Motor neuron (in vitro differentiated cells): ENCODE measurements at regions not wholly inside any gene's neighbourhood (a gene's known extent, or its start where the extent isn't known, plus 50 kb on each side); places are given as distances from the start of the nearest gene placed in this dataset.

Experiments used
- ATAC-seq, 8 experiments: fragments of 200-7000 bp; cut with Tn5 transposase; replicated peaks in 6 of 8; 2 replicates each; pipeline ENCODE4 v1.8.0; 2021; ENCODE audit warnings: mild to moderate bottlenecking in 8 of 8, moderate library complexity in 8 of 8
- H3K27ac ChIP-seq, 2 donors: fragments of 250-450 bp; sonication (Bioruptor Pico); 2 replicates each; pipeline ENCODE4 v1.9.0; 2021; ENCODE audit warnings: antibody characterized with exemption in 2 of 2, mild to moderate bottlenecking in 2 of 2, moderate library complexity in 1 of 2
- H3K4me1 ChIP-seq, 2 donors: fragments of 250-450 bp; sonication (Bioruptor Pico); replicated peaks in 1 of 2; 2 replicates each; pipeline ENCODE4 v1.6.1; 2021; ENCODE audit warnings: antibody characterized with exemption in 2 of 2, mild to moderate bottlenecking in 2 of 2, moderate library complexity in 1 of 2
- H3K4me3 ChIP-seq, 5 donors: fragments of 250-450 bp; sonication (Bioruptor Pico); 2 replicates each; pipeline ENCODE4 v1.9.0; 2021; ENCODE audit warnings: antibody characterized with exemption in 5 of 5, mild to moderate bottlenecking in 5 of 5, moderate library complexity in 4 of 5
- WGBS, 10 experiments: fragments of 450-650 bp; shearing (Covaris generic); methylation state at CpG; one replicate each; pipeline ENCODE4 v1.0.0; 2022; 5-methylcytosine and 5-hydroxymethylcytosine counted together
- in situ Hi-C, 9 experiments: fragments of 400-800 bp; cut with MboI; loops; one replicate each; pipeline ENCODE4 v1.15.0; 2021; ENCODE audit warnings: low sequenced_read_pairs in 9 of 9, low pct_unique_long_range_greater_than_20kb in 2 of 9; ENCODE audit not compliant: unreplicated experiment in 9 of 9

DNA sequence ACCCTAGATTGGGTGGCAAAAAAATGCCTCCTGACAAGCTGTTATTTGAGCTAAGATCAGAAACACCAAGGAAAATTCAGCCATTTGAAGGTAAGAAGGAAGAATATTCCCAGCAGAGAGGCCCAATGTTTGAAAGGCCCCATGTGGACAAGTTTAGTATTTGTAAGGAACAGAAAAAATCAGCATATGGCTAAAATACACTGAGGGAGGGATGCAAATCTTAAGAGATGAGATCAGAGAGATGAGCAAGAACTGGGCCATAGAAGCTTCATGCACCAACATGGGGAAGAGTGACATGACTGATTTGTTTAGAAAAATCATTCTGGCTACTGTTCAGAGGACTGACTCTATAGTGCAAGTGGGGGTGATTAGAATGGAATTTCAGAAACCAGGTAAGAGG, 496.8 kb upstream of the SOX5 start:
- Histone ChIP-seq H3K4me3 (no peak overlapping the region), H3K27ac (no peak overlapping the region), H3K4me1 (peaks cover 5 to 7% of the 10 kb centered on the region in 2 donors)
- ATAC-seq: peak in 3 of 8 experiments; percentile 36 to 55 (median 55)
- in situ Hi-C loops: no loop called here

DNA sequence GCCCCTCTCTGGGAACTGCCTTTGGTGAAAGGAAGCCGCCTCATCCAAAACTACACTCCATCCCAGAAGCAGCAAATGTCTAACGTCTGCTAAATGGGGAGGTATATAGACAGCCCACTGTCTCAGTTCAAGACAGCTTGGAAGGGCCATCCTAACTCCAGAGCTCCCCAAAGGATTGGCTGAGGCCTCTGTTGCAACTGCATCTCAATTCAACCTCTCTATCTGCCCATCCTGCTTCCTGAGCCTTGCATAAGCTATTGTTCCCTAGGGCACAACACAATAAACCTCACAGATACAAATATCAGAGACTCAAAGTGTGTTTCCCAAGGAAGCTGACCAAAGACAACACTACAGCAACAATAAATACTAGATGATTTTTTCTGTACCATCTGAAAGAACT, 495.2 kb upstream of the SOX5 start:
- no peak overlapping the region for H3K27ac ChIP-seq
- in situ Hi-C loops: no loop called here
- peaks cover 5 to 7% of the 10 kb centered on the region in 2 donors for H3K4me1 ChIP-seq
- 17 to 100% (median 70%) methylated on average over 1 to 2 of the region's 2 CpGs; no CpG with 5 or more reads in 6 of the 10 experiments for WGBS, 10 experiments
- peak in 1 of 8 experiments; percentile 26 for ATAC-seq
- H3K4me3 ChIP-seq: no peak overlapping the region

DNA sequence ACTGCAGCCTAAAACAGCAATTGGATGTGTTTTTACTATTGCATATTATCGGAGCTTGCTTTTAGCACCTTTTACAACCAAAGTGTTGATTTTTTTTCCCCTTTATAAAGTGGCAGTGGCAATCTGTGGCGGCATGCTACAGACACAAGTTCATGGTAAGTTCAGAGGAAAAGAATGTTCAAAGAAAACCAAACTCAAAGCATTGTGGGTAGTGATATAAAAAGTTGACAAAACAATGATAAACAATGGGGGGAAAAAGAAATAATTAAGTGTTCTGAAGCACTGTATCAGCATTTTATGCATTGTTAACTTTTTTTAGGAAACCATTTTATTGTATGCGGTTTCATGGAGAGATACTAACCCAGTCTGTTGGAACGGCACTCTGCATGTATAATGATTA, 492.0 kb upstream of the SOX5 start:
- H3K4me3 ChIP-seq: no peak overlapping the region
- ATAC-seq: no peak
- 29 to 93% (median 86%) methylated on average over 3 to 4 of the region's 4 CpGs for WGBS, 10 experiments
- peaks cover 5 to 7% of the 10 kb centered on the region in 2 donors for H3K4me1 ChIP-seq
- in situ Hi-C loops: no loop called here
- H3K27ac ChIP-seq: no peak overlapping the region

DNA sequence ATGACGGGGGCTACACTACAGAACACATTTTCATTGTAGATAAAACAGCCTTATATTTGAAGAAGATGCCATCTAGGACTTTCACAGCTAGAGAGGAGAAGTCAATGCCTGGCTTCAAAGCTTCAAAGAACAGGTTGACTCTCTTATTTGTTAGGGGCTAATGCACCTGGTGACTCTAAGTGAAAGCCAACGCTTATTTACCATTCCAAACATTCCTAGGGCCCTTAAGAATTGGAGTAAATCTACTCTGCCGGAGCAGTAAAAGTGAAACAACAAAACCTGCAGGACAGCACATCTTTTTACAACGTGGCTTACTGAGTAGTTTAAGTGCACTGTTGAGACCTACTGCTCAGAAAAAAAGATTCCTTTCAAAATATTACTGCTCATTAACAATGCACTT, 487.2 kb upstream of the SOX5 start:
- WGBS, 10 experiments: 14 to 100% (median 88%) methylated on average over 1 to 4 of the region's 4 CpGs; no CpG with 5 or more reads in 4 of the 10 experiments
- in situ Hi-C loops: no loop called here
- ATAC-seq: no peak
- no peak overlapping the region for H3K27ac ChIP-seq
- H3K4me1 ChIP-seq: no peaks in the 10 kb centered on the region
- no peak overlapping the region for H3K4me3 ChIP-seq

DNA sequence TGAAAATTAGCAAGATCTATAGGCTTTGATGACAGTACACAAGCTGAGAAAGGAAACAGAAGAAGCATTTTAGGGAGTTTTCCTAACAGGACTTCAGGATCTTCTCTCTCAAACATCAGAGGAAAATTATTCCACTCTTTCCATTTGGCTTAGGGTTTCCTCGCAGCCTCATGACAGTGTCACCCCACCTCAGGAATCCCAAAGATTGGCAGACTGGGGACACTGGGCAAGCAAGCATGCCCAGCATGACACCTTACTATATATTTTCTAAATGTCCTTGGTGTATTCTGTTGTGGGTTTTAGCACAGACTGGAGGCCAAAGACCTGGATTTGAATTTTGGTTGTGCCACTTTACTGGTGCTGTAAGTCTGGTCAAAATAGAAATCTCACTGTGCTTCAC, 482.4 kb upstream of the SOX5 start:
- WGBS, 10 experiments: 11 to 100% (median 94%) methylated on average over 1 of the region's 1 CpG; no CpG with 5 or more reads in 4 of the 10 experiments
- in situ Hi-C loops: no loop called here
- H3K4me3 ChIP-seq: no peak overlapping the region
- ATAC-seq: no peak
- H3K27ac ChIP-seq: no peak overlapping the region
- no peaks in the 10 kb centered on the region for H3K4me1 ChIP-seq

DNA sequence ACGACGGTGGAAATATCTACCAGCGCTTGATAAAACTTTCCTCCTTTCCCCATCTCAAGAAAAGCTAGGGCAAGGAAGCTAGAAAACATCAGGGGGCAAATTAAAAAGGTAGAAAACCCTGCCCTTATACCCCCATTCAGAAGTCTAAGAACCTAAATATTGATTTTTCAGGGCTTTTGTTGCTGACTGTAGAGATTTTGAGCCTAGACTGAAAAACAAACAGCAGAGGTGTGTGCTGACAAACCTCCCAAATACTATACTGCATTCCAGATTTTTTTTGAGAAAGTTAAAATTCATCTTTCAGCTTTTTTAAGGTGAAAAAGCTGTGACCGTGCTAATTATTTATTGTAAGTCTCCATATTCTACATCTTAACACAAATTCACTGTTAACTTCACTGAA, 478.3 kb upstream of the SOX5 start:
- no peak for ATAC-seq
- in situ Hi-C loops: no loop called here
- WGBS, 10 experiments: 23 to 96% (median 71%) methylated on average over 2 to 4 of the region's 4 CpGs; no CpG with 5 or more reads in 3 of the 10 experiments

DNA sequence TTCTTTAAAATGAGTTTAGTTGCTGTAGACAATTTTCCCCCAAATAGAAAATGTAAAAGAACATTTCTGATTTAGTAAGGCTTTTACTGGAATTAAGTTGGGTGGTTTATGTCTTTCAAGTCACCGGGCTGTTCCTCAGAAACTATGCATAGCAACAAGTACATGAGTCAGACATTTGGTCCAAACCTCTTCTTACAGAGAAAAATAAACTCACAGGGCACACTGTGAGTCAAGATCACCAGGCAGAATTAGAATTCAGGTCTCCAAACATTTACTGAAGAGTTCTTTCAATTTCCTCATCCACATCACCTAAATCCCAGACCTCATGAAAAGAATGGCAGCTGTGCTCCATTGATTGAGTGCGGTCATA, 476.1 kb upstream of the SOX5 start:
- Histone ChIP-seq H3K4me1 (peaks cover 0 to 10% of the 10 kb centered on the region in 2 donors), H3K4me3 (no peak overlapping the region), H3K27ac (no peak overlapping the region)
- ATAC-seq: peak in 2 of 8 experiments; percentile 99
- 24 to 100% (median 82%) methylated on average over 1 to 2 of the region's 2 CpGs; no CpG with 5 or more reads in 2 of the 10 experiments for WGBS, 10 experiments
- in situ Hi-C loops: no loop called here

More for the DNA sequence above, 478.3 kb upstream of the SOX5 start:
- H3K4me1 ChIP-seq: no peaks in the 10 kb centered on the region
- H3K4me3 ChIP-seq: no peak overlapping the region
- no peak overlapping the region for H3K27ac ChIP-seq

DNA sequence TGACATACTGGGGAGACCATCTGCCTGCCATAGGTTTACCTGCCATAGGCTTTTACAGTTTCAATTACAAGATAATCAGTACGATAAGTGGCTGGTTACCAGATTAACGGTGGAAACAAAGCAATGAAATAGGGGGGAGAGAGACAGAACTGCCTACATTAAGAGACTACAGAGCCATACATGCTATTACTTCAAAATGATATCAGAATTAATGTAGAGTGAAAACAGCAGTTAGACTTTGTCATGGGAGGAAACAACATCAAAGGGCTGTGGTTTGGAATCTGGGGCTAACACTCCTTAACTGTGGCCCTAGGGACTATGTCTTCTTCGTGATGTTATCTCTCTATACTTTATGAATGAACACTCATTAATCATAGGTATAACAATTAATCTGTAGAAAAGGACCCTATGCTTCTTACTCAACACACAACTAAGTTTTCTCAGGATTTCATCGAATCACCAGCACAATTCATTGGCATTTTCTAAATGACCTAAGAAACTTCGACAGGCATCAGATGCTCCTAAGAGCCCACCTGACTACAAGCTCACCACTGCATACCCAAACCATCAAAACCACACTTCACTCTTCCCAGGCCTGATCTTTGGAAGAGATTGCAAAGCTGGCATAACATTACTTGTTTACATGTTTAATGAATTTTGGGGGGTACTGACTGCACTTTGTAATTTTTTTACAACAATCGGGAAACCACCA, 475.6 kb upstream of the SOX5 start:
- in situ Hi-C loops: no loop called here
- peak in 2 of 8 experiments; percentile 30 to 40 for ATAC-seq
- Histone ChIP-seq H3K27ac (no peak overlapping the region), H3K4me3 (no peak overlapping the region), H3K4me1 (peaks cover 0 to 10% of the 10 kb centered on the region in 2 donors)
- WGBS, 10 experiments: 17 to 90% (median 80%) methylated on average over 1 to 5 of the region's 6 CpGs; no CpG with 5 or more reads in 1 of the 10 experiments

DNA sequence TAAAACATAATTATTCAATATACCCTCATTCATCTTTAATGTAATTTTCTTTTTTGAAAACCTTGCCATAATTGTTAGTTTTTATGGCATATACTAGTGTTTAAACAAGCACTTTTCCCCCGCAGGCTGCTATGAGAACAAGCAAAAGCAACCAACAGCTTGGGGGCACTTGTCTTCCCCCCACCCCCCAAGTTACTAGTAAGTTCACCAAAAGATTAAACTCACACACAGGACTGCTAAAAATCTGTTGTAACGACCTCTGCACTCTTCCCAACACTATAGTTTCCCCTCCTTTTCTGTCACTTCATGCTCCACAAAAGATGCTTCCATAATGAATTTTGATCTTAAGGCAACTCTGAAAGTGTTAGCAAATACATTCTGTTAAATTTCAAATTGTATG, 474.9 kb upstream of the SOX5 start:
- in situ Hi-C loops: no loop called here
- Histone ChIP-seq H3K4me1 (peaks cover 0 to 10% of the 10 kb centered on the region in 2 donors), H3K27ac (no peak overlapping the region), H3K4me3 (no peak overlapping the region)
- no peak for ATAC-seq
- 50 to 100% (median 75%) methylated on average over 1 to 2 of the region's 2 CpGs; no CpG with 5 or more reads in 5 of the 10 experiments for WGBS, 10 experiments

DNA sequence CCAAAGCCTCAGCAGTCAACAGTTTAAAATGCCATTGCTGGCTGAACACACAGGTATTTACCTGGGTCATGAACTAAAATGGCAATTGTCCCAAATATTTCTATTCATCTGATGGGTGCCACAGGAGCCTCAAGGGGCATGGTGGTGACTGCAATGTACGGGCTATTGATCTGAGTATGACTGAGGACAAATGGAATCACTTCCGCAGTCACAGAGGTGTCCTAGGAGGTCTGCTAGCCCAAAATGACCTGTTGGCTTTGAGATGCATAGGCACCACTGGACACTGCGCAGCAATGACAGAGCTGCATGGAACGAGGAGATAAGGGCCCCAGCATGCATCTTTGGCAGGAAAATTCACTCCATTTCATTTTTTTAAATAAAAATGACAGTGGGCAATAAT, 474.1 kb upstream of the SOX5 start:
- Histone ChIP-seq H3K4me1 (peaks cover 0 to 10% of the 10 kb centered on the region in 2 donors), H3K4me3 (no peak overlapping the region)
- 24 to 100% (median 79%) methylated on average over 2 to 4 of the region's 4 CpGs; no CpG with 5 or more reads in 1 of the 10 experiments for WGBS, 10 experiments

DNA sequence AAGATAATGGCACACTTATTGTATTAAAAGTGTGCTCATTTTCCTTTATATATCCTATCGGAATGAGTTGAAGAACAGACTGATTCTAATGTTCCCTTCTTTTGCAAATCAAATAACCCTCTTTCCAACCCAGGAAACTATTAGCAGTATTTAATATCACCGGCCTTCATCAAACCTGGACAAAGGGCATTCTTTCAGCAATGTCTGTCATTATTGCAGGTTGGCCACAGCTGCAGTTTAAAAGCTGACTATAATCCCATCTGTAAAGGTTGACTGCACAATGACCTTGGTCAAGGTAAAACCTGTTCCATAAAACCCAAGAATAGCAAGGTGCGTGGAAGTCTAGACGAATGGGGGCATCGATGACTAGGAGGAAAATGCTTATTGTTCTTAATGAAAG, 472.3 kb upstream of the SOX5 start:
- in situ Hi-C loops: no loop called here
- Histone ChIP-seq H3K4me3 (no peak overlapping the region), H3K27ac (peak overlapping the region in 1 of 2 donors; percentile 26), H3K4me1 (peaks cover 0 to 10% of the 10 kb centered on the region in 2 donors)
- no peak for ATAC-seq
- 0 to 100% (median 85%) methylated on average over 1 to 5 of the region's 5 CpGs; no CpG with 5 or more reads in 1 of the 10 experiments for WGBS, 10 experiments

More for the DNA sequence above, 474.1 kb upstream of the SOX5 start:
- no peak for ATAC-seq
- in situ Hi-C loops: no loop called here
- H3K27ac ChIP-seq: no peak overlapping the region

DNA sequence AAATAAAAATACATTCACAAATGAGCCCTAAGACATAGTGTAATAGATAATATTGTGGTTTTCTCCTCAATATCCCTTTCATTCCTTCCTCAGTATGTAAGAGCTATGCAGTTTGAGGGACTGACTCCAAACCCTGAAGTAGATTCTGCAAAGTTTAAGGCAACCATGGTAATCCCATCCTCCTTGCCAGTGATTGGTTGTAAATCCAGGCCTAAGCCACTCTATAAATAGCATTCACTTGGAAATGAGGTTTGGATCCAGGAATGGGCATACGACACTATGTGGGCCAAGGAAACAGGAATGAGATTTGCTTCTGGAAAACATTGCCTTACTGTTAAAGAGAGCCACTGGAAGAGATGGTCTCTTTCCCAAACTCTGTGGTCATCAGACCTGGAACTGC, 468.7 kb upstream of the SOX5 start:
- Histone ChIP-seq H3K27ac (no peak overlapping the region), H3K4me1 (peaks cover 0 to 10% of the 10 kb centered on the region in 2 donors), H3K4me3 (no peak overlapping the region)
- 40 to 100% (median 94%) methylated on average over 1 of the region's 1 CpG; no CpG with 5 or more reads in 4 of the 10 experiments for WGBS, 10 experiments
- in situ Hi-C loops: no loop called here
- no peak for ATAC-seq

DNA sequence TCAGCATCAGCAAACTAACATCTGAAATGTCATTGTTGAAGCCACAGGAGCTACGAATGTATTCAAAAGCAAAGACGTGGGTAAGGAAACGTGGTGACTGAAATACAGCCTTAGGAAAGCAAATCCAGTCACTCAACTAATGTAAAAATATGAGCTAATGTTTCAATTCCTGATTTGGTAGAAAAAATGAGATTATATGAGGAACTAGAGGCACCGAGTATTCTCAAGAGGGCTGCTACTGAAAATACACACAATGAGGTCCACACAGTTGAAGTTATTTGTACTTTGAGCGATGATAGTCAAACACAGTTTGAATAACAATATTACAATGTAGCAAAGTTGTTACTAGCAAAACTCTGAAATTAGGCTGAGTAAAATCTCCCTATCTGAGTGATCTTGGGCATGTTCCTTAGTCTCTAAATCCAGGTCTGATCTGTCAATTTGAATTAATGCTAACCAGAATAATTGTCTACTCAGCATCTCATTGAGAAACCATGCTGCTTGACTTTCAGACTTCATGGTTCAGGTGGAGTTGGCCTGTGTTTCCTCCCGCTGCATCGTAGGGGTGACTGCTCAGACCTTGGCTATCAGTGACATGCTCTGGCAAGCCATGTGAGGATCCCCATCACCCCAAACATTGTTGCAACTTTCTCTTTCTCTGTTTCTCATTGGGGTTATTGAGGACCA, 467.1 kb upstream of the SOX5 start:
- WGBS, 10 experiments: 49 to 100% (median 89%) methylated on average over 1 to 7 of the region's 7 CpGs; no CpG with 5 or more reads in 1 of the 10 experiments
- H3K4me1 ChIP-seq: peaks cover 0 to 2% of the 10 kb centered on the region in 2 donors
- H3K4me3 ChIP-seq: no peak overlapping the region
- no peak for ATAC-seq
- H3K27ac ChIP-seq: no peak overlapping the region
- in situ Hi-C loops: no loop called here
